ENCODE measurements at regions not wholly inside any gene's neighbourhood (a gene's known extent, or its start where the extent isn't known, plus 50 kb on each side); places are given as distances from the start of the nearest gene placed in this dataset.

DNA sequence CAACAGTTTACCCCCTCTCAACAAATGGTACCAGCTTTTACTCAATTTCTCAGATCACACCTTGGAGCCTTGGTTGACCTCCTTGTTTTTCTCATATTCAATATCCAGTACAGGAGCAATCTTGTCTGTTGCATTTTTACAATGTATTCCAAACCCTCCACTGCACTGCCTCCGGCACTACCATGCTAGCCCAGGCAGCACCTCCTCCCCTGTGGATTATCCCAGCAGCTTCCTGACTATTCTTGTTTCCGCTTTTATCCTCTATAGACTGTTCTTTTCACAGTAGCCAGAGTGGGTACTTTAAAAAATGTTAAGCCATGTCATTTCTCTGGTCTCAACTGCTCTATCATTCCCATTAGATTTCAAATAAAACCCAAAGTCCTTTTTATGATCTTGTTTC, 253.4 kb upstream of the GPRIN3 start:
- no peak overlapping the region for H3K4me3 Mint-ChIP-seq
- no peaks in the 10 kb centered on the region for H3K36me3 Mint-ChIP-seq
- H3K27ac Mint-ChIP-seq = no peak overlapping the region
- DNase-seq = no peak
- ATAC-seq = no peak
- no peaks in the 10 kb centered on the region for H3K9me3 Mint-ChIP-seq (ENCODE audit: low read depth)
- H3K4me1 Mint-ChIP-seq = peaks cover 9% of the 10 kb centered on the region
- CTCF ChIA-PET = no interaction called here
- peaks cover 21% of the 10 kb centered on the region for H3K27me3 Mint-ChIP-seq

DNA sequence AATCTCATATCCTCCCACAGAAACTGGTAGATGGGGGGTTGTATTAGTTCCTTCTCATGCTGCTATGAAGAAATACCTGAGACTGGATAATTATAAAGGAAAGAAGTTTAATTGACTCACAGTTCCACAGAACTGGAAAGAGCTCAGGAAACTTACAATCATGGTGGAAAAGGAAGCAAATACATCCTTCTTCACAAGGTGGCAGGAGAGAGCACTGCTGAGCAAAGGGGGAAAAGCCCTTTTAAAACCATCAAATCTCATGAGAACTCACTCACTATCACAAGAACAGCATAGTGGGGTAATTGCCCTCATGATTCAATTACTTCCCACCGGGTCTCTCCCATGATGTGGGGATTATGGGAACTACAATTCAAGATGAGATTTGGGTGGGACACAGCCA, 250.5 kb upstream of the GPRIN3 start:
- no peak for ATAC-seq
- H3K36me3 Mint-ChIP-seq = no peaks in the 10 kb centered on the region
- peaks cover 3% of the 10 kb centered on the region for H3K4me1 Mint-ChIP-seq
- H3K27me3 Mint-ChIP-seq = peaks cover 27% of the 10 kb centered on the region
- no peak for DNase-seq
- CTCF ChIA-PET = no interaction called here
- no peak overlapping the region for H3K4me3 Mint-ChIP-seq
- no peak overlapping the region for H3K27ac Mint-ChIP-seq
- H3K9me3 Mint-ChIP-seq (ENCODE audit: low read depth) = no peaks in the 10 kb centered on the region

DNA sequence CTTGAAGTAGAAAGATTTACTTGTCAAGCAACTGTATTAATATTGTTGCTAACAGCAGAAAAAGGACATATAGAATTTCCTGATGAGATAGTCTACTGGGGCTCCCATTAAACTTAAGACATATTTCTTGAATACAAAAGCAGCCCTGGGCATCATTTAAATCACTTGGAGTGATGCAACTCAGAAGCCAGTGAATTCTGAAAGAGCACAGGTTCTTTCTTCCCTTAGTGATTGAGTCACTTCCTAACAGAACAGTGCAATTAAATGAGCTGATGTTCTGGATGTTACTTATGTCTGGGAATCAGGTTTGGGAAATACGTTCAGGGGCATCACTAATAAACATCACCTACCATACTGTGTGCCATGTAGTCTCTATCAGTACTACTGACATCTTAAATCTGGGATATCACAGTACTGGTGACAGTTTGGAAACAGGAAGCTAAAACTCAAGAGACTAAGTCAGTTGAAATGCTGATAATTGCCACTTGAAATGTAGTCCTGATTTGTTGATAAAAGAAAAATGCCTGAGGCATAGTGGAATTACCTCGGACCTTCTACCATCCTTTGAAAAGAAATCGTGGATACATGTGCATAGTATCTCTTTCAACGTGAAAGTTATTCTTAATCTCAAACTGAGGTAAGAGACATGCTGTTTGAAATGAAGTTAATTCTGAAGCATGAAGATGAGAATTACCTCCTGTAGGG, 249.2 kb upstream of the GPRIN3 start:
- CTCF ChIA-PET = interaction anchor here (0.7 kb wide), 1 partner anchor 440 kb away, joined by 3 read pairs; no protein-coding TSS in a partner anchor
- DNase-seq = no peak
- Mint-ChIP-seq H3K27ac (no peak overlapping the region), H3K27me3 (peaks cover 27% of the 10 kb centered on the region), H3K9me3 (ENCODE audit: low read depth) (no peaks in the 10 kb centered on the region), H3K4me1 (no peaks in the 10 kb centered on the region), H3K36me3 (no peaks in the 10 kb centered on the region), H3K4me3 (no peak overlapping the region)
- ATAC-seq = no peak

DNA sequence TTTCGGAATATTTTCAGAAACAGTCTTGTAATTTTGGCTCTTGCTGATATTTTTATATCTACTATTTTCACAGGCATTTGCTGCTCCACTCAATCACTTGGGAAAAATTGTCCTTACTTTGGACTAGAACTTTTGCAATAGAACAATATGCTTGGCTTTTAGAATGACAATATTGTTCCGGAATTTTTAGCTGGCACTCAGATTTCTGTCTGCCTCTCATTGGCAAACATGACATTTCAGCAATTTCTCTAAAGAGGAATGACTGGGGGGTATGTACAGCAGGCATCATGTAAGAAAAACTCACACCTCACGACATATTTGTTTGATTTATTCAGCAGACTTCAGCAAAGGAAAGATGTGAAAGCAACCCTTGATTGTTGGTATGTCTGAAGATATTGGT, 243.6 kb upstream of the GPRIN3 start:
- no peak for DNase-seq

DNA sequence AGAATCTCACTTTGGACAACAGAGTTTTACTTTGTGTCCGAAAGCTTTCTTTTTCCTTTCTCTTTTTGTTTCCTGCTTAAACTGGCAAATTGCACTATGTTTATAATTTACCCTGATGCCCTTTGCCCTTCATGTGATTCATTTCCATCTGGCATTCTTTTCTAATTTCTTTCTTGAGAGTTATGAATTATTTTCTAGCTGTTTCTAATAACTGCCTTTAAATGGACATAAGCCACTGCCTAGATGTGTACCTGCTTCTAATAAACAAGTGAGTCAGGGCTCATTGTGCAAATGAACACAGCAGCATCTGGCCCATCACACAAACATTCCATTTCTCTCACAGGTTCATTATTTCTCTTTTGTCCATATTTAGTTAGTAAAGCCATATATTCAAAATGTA, 242.3 kb upstream of the GPRIN3 start:
- Mint-ChIP-seq H3K36me3 (no peaks in the 10 kb centered on the region), H3K27me3 (peaks cover 25% of the 10 kb centered on the region), H3K4me3 (no peak overlapping the region), H3K4me1 (no peaks in the 10 kb centered on the region), H3K27ac (no peak overlapping the region), H3K9me3 (ENCODE audit: low read depth) (no peaks in the 10 kb centered on the region)
- DNase-seq = no peak
- CTCF ChIA-PET = no interaction called here
- ATAC-seq = no peak

More for the DNA sequence above, 243.6 kb upstream of the GPRIN3 start:
- Mint-ChIP-seq H3K27me3 (peaks cover 29% of the 10 kb centered on the region), H3K27ac (no peak overlapping the region), H3K36me3 (no peaks in the 10 kb centered on the region), H3K4me1 (no peaks in the 10 kb centered on the region), H3K4me3 (no peak overlapping the region), H3K9me3 (ENCODE audit: low read depth) (no peaks in the 10 kb centered on the region)
- no peak for ATAC-seq
- CTCF ChIA-PET = no interaction called here

DNA sequence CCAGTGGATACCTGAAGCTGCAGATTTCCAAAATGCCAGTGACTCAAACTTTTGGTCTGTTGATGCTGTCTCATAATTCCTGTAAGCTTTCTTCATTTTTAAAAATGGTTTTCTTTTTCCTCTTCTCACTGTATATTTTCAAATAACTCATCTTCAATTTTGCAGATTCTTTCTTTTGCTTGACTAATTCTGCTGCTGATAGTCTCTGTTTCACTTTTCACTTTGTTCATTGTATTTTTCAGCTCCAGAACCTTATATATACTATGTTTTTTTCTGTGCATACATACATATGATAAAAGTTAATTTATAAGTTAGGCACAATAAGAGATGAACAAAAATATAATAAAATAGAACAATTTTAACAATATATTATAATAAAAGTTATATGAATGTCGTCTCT, 237.7 kb upstream of the GPRIN3 start:
- H3K27ac Mint-ChIP-seq = no peak overlapping the region
- DNase-seq (no peak), ATAC-seq (no peak)
- H3K36me3 Mint-ChIP-seq = peaks cover 1% of the 10 kb centered on the region
- H3K9me3 Mint-ChIP-seq (ENCODE audit: low read depth) = peaks cover 9% of the 10 kb centered on the region
- peaks cover 23% of the 10 kb centered on the region for H3K27me3 Mint-ChIP-seq
- H3K4me3 Mint-ChIP-seq = no peak overlapping the region
- H3K4me1 Mint-ChIP-seq = peaks cover 5% of the 10 kb centered on the region
- CTCF ChIA-PET = no interaction called here

DNA sequence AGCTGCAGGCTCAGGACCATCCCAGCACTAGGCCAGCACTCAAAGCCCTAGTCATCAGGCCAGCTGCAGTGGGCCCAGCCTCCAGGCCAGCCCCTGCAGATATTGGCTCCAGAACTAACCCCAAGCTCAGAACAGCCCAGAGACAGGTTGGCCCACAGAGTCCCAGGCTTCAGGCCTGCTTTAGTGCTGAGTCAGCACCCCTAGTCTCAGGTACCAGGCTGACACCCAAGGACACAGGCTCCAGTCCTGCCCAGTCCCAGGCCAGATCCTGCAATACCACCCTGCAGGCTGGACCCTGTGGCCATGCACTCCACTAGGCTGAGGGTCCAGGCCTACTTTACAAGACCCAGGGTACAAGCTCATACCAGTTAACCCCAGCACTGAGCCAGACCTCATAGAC, 234.4 kb upstream of the GPRIN3 start:
- H3K9me3 Mint-ChIP-seq (ENCODE audit: low read depth) = peaks cover 9% of the 10 kb centered on the region
- peaks cover 14% of the 10 kb centered on the region for H3K4me1 Mint-ChIP-seq
- CTCF ChIA-PET = no interaction called here
- H3K36me3 Mint-ChIP-seq = peaks cover 1% of the 10 kb centered on the region
- H3K27me3 Mint-ChIP-seq = peaks cover 19% of the 10 kb centered on the region
- no peak for ATAC-seq
- no peak overlapping the region for H3K27ac Mint-ChIP-seq
- H3K4me3 Mint-ChIP-seq = no peak overlapping the region
- no peak for DNase-seq

DNA sequence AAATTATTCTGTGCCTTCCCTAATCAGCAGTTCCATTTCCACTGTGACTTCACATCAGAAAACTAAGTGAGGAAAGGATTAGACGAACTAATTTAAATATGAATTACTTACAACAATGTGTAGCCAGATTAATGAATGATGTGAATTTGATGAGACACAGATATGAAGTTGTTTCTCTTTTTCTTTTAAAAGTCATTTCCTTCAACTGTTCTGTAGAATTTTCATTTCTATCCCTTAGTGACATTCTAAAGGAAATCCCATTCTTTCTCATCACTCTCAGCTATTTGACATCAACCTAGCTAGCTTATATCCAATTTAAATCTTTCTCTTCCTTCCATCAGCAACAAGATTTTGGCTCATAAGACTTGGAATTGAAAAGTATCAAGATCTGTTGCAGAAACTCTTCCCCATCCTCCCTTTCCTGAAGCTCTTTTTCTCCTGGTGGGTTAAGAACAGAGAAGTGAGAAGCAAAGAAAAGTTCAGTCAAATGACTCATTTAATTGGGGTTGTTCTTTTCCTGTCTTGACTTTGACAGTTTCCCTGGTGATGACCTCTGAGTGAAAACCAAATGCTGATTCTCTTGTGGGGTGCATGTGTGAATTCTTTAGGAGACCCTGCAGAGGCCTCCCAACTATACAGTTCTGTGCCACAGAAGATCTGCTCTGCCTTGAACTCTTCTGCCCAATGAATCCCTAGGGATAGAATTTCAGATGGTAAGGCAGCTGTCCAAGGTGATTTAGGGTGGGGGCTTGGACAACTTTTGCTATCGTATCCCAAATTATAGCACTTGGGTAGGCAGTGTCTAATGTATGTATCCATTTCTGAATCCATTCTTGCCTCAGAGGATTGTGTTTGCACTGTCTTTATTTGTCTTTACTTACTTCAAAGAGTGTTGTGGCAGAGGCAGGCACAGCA, 232.5 kb upstream of the GPRIN3 start:
- Mint-ChIP-seq H3K9me3 (ENCODE audit: low read depth) (peaks cover 9% of the 10 kb centered on the region), H3K27ac (no peak overlapping the region), H3K27me3 (peaks cover 23% of the 10 kb centered on the region), H3K36me3 (peaks cover 1% of the 10 kb centered on the region), H3K4me3 (no peak overlapping the region), H3K4me1 (peaks cover 14% of the 10 kb centered on the region)
- CTCF ChIA-PET = no interaction called here
- ATAC-seq (no peak), DNase-seq (no peak)

DNA sequence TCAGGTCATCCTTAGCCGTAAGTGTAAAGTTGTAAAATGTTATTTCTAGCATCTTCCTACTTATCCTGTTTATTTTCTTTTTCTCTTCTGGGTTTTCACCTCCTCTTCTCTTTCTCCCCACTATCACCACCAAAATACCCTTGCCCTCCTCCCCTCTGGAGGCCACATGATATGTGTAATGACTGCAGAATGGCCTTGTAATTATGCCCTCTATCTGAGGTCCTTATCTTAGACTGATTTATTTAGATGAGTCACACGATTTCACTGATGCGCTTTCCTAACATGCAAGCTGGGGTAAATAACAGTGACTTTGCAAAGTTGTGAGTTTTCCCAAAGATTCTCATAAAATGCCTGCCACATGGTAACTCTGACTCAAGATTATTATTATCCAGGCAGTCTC, 231.8 kb upstream of the GPRIN3 start:
- Mint-ChIP-seq H3K4me1 (peaks cover 14% of the 10 kb centered on the region), H3K27me3 (peaks cover 22% of the 10 kb centered on the region), H3K9me3 (ENCODE audit: low read depth) (peaks cover 6% of the 10 kb centered on the region), H3K36me3 (no peaks in the 10 kb centered on the region), H3K27ac (no peak overlapping the region), H3K4me3 (no peak overlapping the region)
- ATAC-seq (no peak), DNase-seq (no peak)
- CTCF ChIA-PET = no interaction called here

DNA sequence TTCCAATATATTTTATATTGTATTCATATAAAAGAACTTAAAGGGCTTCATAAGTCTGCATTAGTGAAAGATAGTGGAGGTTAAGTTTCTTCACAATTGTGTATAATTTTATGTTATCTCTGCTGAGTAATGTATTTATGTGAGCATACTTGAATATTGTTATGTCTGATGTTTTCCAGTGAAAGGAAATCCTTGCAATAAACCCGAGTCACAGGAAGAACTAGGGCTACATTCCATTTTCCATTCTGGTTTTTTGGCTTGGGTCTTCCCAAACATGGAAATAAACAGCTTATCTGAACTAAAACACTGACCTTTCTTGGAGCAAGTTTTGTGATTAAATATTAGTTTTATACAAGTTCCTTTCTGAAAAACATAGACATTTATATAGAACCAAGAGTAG, 231.3 kb upstream of the GPRIN3 start:
- Mint-ChIP-seq H3K27me3 (peaks cover 20% of the 10 kb centered on the region), H3K27ac (no peak overlapping the region), H3K4me3 (no peak overlapping the region), H3K4me1 (peaks cover 14% of the 10 kb centered on the region), H3K36me3 (no peaks in the 10 kb centered on the region), H3K9me3 (ENCODE audit: low read depth) (peaks cover 4% of the 10 kb centered on the region)
- no peak for ATAC-seq
- no peak for DNase-seq
- CTCF ChIA-PET = no interaction called here

DNA sequence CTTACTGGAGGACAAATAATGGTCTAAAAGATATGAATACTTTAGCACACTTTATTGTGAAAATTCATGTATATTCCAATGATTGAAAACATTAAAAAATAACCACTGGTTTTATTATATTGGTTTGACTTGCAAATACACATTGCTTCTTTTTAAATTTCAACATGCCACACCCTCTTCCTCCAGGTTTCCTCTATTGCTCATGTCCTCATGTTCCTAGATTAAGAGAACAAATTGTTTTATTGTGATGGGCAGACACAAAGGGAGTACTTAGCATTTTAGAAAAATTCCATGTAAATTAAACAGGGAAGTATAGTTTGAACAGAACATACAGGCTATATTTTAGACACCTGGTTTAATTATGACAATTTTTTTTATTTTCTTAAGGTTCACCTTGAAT, 230.6 kb upstream of the GPRIN3 start:
- no peak for ATAC-seq
- H3K36me3 Mint-ChIP-seq = no peaks in the 10 kb centered on the region
- CTCF ChIA-PET = no interaction called here

DNA sequence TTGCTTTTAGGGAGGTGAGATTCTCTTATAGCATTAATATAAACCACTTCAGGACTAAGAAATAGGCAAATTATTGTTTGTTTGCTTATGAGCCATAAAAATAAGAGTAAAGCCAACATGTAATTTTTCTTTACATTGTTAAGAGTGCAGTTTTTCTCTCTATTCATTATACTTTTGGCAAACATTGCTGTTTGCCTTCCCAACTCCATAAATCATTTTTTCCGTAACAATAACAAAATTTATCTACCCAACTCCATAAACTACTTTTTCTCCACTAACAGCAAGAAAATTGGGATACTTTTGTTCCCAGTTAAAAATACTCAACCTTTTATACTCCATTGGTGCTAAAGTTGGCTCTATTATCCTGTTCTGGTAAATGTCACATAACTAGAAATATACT, 229.7 kb upstream of the GPRIN3 start:
- CTCF ChIA-PET = no interaction called here
- Mint-ChIP-seq H3K36me3 (no peaks in the 10 kb centered on the region), H3K9me3 (ENCODE audit: low read depth) (no peaks in the 10 kb centered on the region), H3K27me3 (peaks cover 25% of the 10 kb centered on the region), H3K4me1 (peaks cover 14% of the 10 kb centered on the region), H3K4me3 (no peak overlapping the region), H3K27ac (no peak overlapping the region)
- ATAC-seq = no peak
- no peak for DNase-seq

More for the DNA sequence above, 230.6 kb upstream of the GPRIN3 start:
- peaks cover 14% of the 10 kb centered on the region for H3K4me1 Mint-ChIP-seq
- H3K27me3 Mint-ChIP-seq = peaks cover 20% of the 10 kb centered on the region
- no peak overlapping the region for H3K4me3 Mint-ChIP-seq
- no peak for DNase-seq
- no peak overlapping the region for H3K27ac Mint-ChIP-seq
- H3K9me3 Mint-ChIP-seq (ENCODE audit: low read depth) = no peaks in the 10 kb centered on the region

DNA sequence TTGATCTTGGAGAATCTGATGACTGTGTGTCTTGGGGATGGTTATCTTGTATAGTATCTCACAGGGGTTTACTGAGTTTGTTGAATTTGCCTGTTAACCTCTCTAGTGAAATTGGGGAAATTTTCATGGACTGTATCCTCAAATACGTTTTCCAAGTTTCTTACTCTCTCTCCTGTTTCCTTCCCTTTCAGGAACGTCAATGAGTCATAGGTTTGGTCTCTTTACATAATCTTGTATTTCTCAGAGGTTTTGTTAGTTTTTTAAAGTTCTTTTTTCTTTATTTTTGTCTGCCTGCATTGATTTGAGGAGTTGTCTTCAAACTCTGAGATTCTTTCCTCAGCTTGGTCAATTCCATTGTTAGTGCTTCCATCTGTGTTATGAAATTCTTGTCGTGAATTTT, 227.7 kb upstream of the GPRIN3 start:
- H3K27me3 Mint-ChIP-seq = peaks cover 30% of the 10 kb centered on the region
- ATAC-seq (no peak), DNase-seq (no peak)
- H3K4me1 Mint-ChIP-seq = peaks cover 9% of the 10 kb centered on the region
- no peak overlapping the region for H3K4me3 Mint-ChIP-seq
- no peaks in the 10 kb centered on the region for H3K36me3 Mint-ChIP-seq
- CTCF ChIA-PET = no interaction called here
- H3K9me3 Mint-ChIP-seq (ENCODE audit: low read depth) = no peaks in the 10 kb centered on the region
- no peak overlapping the region for H3K27ac Mint-ChIP-seq

DNA sequence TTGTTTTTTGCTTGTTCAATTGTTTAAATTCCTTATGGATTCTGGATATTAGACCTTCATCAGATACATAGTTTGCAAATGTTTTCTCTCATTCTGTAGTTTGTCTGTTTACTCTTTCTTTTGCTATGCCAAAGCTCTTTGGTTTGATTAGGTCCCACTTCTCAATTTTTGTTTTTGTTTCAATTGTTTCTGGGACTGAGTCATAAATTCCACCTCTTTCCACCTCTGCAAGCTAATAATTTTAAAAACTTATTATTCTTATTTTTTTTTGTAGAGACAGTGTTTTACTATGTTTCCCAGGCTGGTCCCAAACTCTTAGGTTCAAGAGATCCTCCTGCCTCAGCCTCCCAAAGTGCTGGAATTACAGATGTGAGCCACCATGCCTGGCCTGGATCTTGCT, 226.8 kb upstream of the GPRIN3 start:
- Mint-ChIP-seq H3K27ac (no peak overlapping the region), H3K27me3 (peaks cover 31% of the 10 kb centered on the region), H3K4me3 (no peak overlapping the region), H3K4me1 (peaks cover 1% of the 10 kb centered on the region), H3K36me3 (no peaks in the 10 kb centered on the region), H3K9me3 (ENCODE audit: low read depth) (no peaks in the 10 kb centered on the region)
- DNase-seq (no peak), ATAC-seq (no peak)
- CTCF ChIA-PET = interaction anchor here (0.8 kb wide), 1 partner anchor 12 kb away, joined by 3 read pairs; no protein-coding TSS in a partner anchor

Data from activated CD8-positive, alpha-beta memory T cell treated with anti-CD3 and anti-CD28 coated beads, Interleukin-2, amount 10 ng/mL, durations not matched to agents 7 days and 5 days (primary cell).